K562 (cell line): ENCODE measurements at regions not wholly inside any gene's neighbourhood (a gene's known extent, or its start where the extent isn't known, plus 50 kb on each side); places are given as distances from the start of the nearest gene placed in this dataset.

ENCODE experiments used
- ATAC-seq: fragments of 200-7000 bp; cut with Tn5 transposase; 3 replicates; pipeline ENCODE4 v1.9.1; 2020; ENCODE audit warnings: moderate library complexity
- BruUV-seq: library from RNA; stranded (reverse); fragments of 400-500 nt; replicated peaks from 2 replicates; lab custom pipeline; 2021; lab: Mats Ljungman, UMichigan
- CTCF ChIA-PET: fragments of 300-600 bp; formaldehyde crosslinking; extraction: SDS; loops from one replicate; lab custom pipeline; 2021; ENCODE audit warnings: low intra/inter-chr PET ratio; lab: Yijun Ruan, JAX
- POLR2A ChIA-PET: fragments of 300-600, 350-650 bp; sonication (Branson Sonifier 250); formaldehyde crosslinking; extraction: SDS; loops from one replicate; lab custom pipeline; 2021; ENCODE audit warnings: antibody characterized with exemption, inconsistent platforms; lab: Yijun Ruan, JAX
- DNase-seq, 4 experiments: peaks; one replicate each; pipeline versions ENCODE4 v3.0.0 to v3.0.0-alpha.2; 2011 to 2018; ENCODE audit warnings: low spot score in 3 of 4, mixed read lengths in 3 of 4; ENCODE audit errors: extremely low read depth in 1 of 4
- FAIRE-seq: peaks from 2 replicates; lab custom pipeline; 2011; peaks lifted over from hg19 to GRCh38; lab: Jason Lieb, UNC
- H2AFZ ChIP-seq: 2 replicates; pipeline ENCODE4 v1.6.0; 2011; ENCODE audit warnings: low read depth, low read length, control low read depth, inconsistent platforms
- H3K27ac ChIP-seq: fragments of 200-600 bp; 3 replicates; pipeline ENCODE4 v1.8.0; 2011; ENCODE audit warnings: low read depth, mild to moderate bottlenecking, control low read depth, inconsistent platforms, low read length, moderate library complexity, mixed read lengths; ENCODE audit errors: extremely low read depth
- H3K27me3 ChIP-seq, 2 experiments: fragments of 300-600 bp in 1 of 2; 2 replicates in 1 of 2; 3 replicates in 1 of 2; pipeline versions ENCODE4 v1.6.0 to v1.8.0; 2011; ENCODE audit warnings: inconsistent platforms in 2 of 2, low read length in 2 of 2, mild to moderate bottlenecking in 1 of 2, mixed read lengths in 1 of 2, moderate library complexity in 1 of 2; ENCODE audit not compliant: control insufficient read depth in 2 of 2, insufficient read depth in 2 of 2
- H3K36me3 ChIP-seq: fragments of 300-600 bp; 3 replicates; pipeline ENCODE4 v1.8.0; 2011; ENCODE audit warnings: mild to moderate bottlenecking, low read length, inconsistent platforms; ENCODE audit not compliant: control insufficient read depth, insufficient read depth
- H3K4me1 ChIP-seq, 2 experiments: fragments of 200-600 bp in 1 of 2; replicated peaks in 1 of 2; 2 replicates in 1 of 2; 3 replicates in 1 of 2; pipeline versions ENCODE4 v1.5.1 to v1.8.0; 2011; ENCODE audit warnings: inconsistent platforms in 2 of 2, low read length in 2 of 2, mild to moderate bottlenecking in 1 of 2, mixed read lengths in 1 of 2, moderate library complexity in 1 of 2; ENCODE audit not compliant: control insufficient read depth in 2 of 2, insufficient read depth in 2 of 2
- H3K4me2 ChIP-seq: 2 replicates; pipeline ENCODE4 v1.6.1; 2011; ENCODE audit warnings: low read length, control low read depth, inconsistent platforms, mixed read lengths; ENCODE audit not compliant: insufficient read depth
- H3K4me3 ChIP-seq: fragments of 200-600 bp; sonication (generic), shearing (Covaris generic); 2 replicates; pipeline ENCODE4 v1.5.1; 2016; ENCODE audit warnings: control low read depth, inconsistent platforms
- H3K79me2 ChIP-seq: fragments of 200-600 bp; 3 replicates; pipeline ENCODE4 v1.8.0; 2011; ENCODE audit warnings: low read length, inconsistent platforms; ENCODE audit not compliant: control insufficient read depth, insufficient read depth
- H3K9ac ChIP-seq, 2 experiments: 2 replicates each; pipeline versions ENCODE4 v1.6.0 to v1.6.1; 2011; ENCODE audit warnings: low read depth in 2 of 2, low read length in 2 of 2, control low read depth in 1 of 2, inconsistent platforms in 1 of 2, mild to moderate bottlenecking in 1 of 2, mixed read lengths in 1 of 2; ENCODE audit not compliant: insufficient read depth in 1 of 2
- H3K9me1 ChIP-seq: one replicate; pipeline ENCODE4 v1.6.0; 2011; ENCODE audit warnings: inconsistent platforms, mild to moderate bottlenecking, low read length, moderate library complexity; ENCODE audit not compliant: control insufficient read depth, insufficient read depth
- H3K9me3 ChIP-seq: replicated peaks from 2 replicates; pipeline ENCODE4 v1.5.1; 2011; ENCODE audit warnings: low read depth, low read length, inconsistent platforms; ENCODE audit not compliant: control insufficient read depth, insufficient read depth
- H4K20me1 ChIP-seq: replicated peaks from 2 replicates; pipeline ENCODE4 v1.6.1; 2011; ENCODE audit warnings: low read length, inconsistent platforms, mixed read lengths; ENCODE audit not compliant: control insufficient read depth, insufficient read depth
- BACH1 ChIP-seq: fragments of 200-800 bp; sonication (Bioruptor generic); IDR thresholded peaks from 2 replicates; pipeline ENCODE4 v1.6.1; 2016; ENCODE audit warnings: missing genetic modification characterization, missing compliant biosample characterization
- ETS1 ChIP-seq: conservative IDR thresholded peaks from 2 replicates; pipeline ENCODE4 v1.6.1; 2011; ENCODE audit warnings: low read depth, mild to moderate bottlenecking, low read length; ENCODE audit not compliant: control insufficient read depth
- IRF9 ChIP-seq: fragments of 450-650 bp; IDR thresholded peaks from 2 replicates; pipeline ENCODE4 v1.6.1; 2016; ENCODE audit warnings: missing biosample characterization, missing genetic modification characterization
- KLF13 ChIP-seq: fragments of 450-650 bp; IDR thresholded peaks from 2 replicates; pipeline ENCODE4 v1.6.1; 2016; ENCODE audit warnings: missing genetic modification characterization, low read depth, mild to moderate bottlenecking, missing compliant biosample characterization, moderate library complexity, borderline replicate concordance
- LCOR ChIP-seq: sonication (generic); formaldehyde crosslinking; IDR thresholded peaks from 2 replicates; pipeline ENCODE4 v1.8.0; 2022; ENCODE audit warnings: mild to moderate bottlenecking, missing genetic modification reagents
- RUNX1 ChIP-seq: sonication (generic); IDR thresholded peaks from 2 replicates; pipeline ENCODE4 v1.6.1; 2016; ENCODE audit warnings: antibody characterized with exemption, low read depth
- SAFB ChIP-seq: fragments of 200-400 bp; formaldehyde crosslinking; IDR thresholded peaks from 2 replicates; pipeline ENCODE4 v1.6.1; 2017; ENCODE audit warnings: low read depth, low read length, borderline replicate concordance
- SMAD3 ChIP-seq: fragments of 450-650 bp; formaldehyde crosslinking; conservative IDR thresholded peaks from 2 replicates; pipeline ENCODE4 v1.4.0; 2020; ENCODE audit warnings: mild to moderate bottlenecking
- ZKSCAN8 ChIP-seq: fragments of 200-800 bp; sonication (Bioruptor generic); IDR thresholded peaks from 2 replicates; pipeline ENCODE4 v1.6.1; 2016; ENCODE audit warnings: missing genetic modification characterization, missing compliant biosample characterization
- ZNF696 ChIP-seq: fragments of 250-450 bp; sonication (Bioruptor Pico); conservative IDR thresholded peaks from 2 replicates; pipeline ENCODE4 v1.4.0; 2020; ENCODE audit warnings: mild to moderate bottlenecking, moderate library complexity
- WGBS: fragments of 100-300 bp; shearing (Covaris generic); methylation state at CpG from one replicate; pipeline ENCODE4 v1.1.6; 2016; ENCODE audit warnings: low coverage, mixed read lengths; ENCODE audit not compliant: insufficient coverage; ENCODE audit errors: missing lambda C conversion rate; 5-methylcytosine and 5-hydroxymethylcytosine counted together
- in situ Hi-C: fragments of 300-500 bp; cut with MboI; formaldehyde crosslinking; loops from 4 replicates; pipeline ENCODE4 v1.15.0; 2018; ENCODE audit warnings: inconsistent platforms, mixed read lengths
- intact Hi-C: fragments of 100-400 bp; cut with micrococcal nuclease; formaldehyde crosslinking; loops from 2 replicates; pipeline ENCODE4 v1.14.2; 2022
- TF ChIP-seq, protein P1 (sequence below): sonication (generic); formaldehyde crosslinking; IDR thresholded peaks from 2 replicates; pipeline ENCODE4 v1.8.1; 2023; ENCODE audit warnings: mild to moderate bottlenecking, missing genetic modification reagents, moderate library complexity

DNA sequence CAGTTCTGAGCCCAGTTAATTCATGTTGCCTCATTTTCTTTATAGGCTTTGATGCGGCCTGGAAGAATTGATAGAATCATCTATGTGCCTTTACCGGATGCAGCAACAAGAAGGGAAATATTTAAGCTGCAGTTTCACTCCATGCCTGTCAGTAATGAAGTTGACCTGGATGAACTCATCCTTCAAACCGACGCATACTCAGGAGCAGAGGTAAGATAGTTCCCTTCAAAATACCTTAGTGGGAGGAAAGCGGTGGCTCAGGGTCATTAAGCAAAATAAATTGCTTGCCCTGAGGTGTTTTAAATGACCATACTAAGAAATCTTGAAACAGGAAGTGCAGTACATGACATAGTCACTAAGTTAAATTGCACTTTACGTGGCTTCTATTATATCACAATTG is 140.6 kb upstream of the SPRY1 start:
- no peak overlapping the region for H3K27ac ChIP-seq
- H3K4me2 ChIP-seq = no peak overlapping the region
- no peaks in the 10 kb centered on the region for H3K27me3 ChIP-seq
- DNase-seq = no peak
- no peaks in the 10 kb centered on the region for H3K79me2 ChIP-seq
- CTCF ChIA-PET = no interaction called here
- in situ Hi-C loops = no loop called here
- intact Hi-C loops = no loop called here
- peaks cover 23% of the 10 kb centered on the region for H3K36me3 ChIP-seq
- no peak for FAIRE-seq
- no peaks in the 10 kb centered on the region for H3K9me3 ChIP-seq
- no peak overlapping the region for H3K4me3 ChIP-seq
- H3K9ac ChIP-seq = no peak overlapping the region
- no TSS peak for BruUV-seq
- POLR2A ChIA-PET = no interaction called here
- H4K20me1 ChIP-seq = no peaks in the 10 kb centered on the region
- H2AFZ ChIP-seq = no peak overlapping the region
- H3K9me1 ChIP-seq = no peaks in the 10 kb centered on the region
- ATAC-seq = no peak
- WGBS = 85% methylated on average over 6 of the region's 6 CpGs
- no peaks in the 10 kb centered on the region for H3K4me1 ChIP-seq
- TF ChIP-seq, protein P1, sequence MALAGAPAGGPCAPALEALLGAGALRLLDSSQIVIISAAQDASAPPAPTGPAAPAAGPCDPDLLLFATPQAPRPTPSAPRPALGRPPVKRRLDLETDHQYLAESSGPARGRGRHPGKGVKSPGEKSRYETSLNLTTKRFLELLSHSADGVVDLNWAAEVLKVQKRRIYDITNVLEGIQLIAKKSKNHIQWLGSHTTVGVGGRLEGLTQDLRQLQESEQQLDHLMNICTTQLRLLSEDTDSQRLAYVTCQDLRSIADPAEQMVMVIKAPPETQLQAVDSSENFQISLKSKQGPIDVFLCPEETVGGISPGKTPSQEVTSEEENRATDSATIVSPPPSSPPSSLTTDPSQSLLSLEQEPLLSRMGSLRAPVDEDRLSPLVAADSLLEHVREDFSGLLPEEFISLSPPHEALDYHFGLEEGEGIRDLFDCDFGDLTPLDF (CRISPR knock-in tag) = no peak
- no peak for TF ChIP-seq SMAD3 (CRISPR knock-in tag)
- TF ChIP-seq ZNF696 (CRISPR knock-in tag) = no peak
- TF ChIP-seq, all 486 proteins: peak for 0

- Histone ChIP-seq H3K27ac (no peak overlapping the region), H3K4me3 (no peak overlapping the region), H3K79me2 (no peaks in the 10 kb centered on the region), H3K27me3 (no peaks in the 10 kb centered on the region), H3K4me1 (no peaks in the 10 kb centered on the region), H3K4me2 (no peak overlapping the region), H3K9ac (no peak overlapping the region), H3K9me1 (no peaks in the 10 kb centered on the region), H3K9me3 (no peaks in the 10 kb centered on the region), H2AFZ (no peak overlapping the region), H4K20me1 (no peaks in the 10 kb centered on the region), H3K36me3 (peaks cover 23% of the 10 kb centered on the region)
- in situ Hi-C loops (no loop called here), intact Hi-C loops (no loop called here)
- ChIA-PET POLR2A (no interaction called here), CTCF (no interaction called here)
- WGBS = 94% methylated on average over 4 of the region's 4 CpGs
- no TSS peak for BruUV-seq
- DNase-seq (no peak), ATAC-seq (no peak), FAIRE-seq (no peak)
- no peak for TF ChIP-seq SAFB
- TF ChIP-seq KLF13 (tag) = no peak
- no peak for TF ChIP-seq RUNX1
- no peak for TF ChIP-seq IRF9
- TF ChIP-seq ETS1 = no peak
- TF ChIP-seq BACH1 (tag) = no peak
- TF ChIP-seq LCOR (CRISPR knock-in tag) = no peak
- TF ChIP-seq ZKSCAN8 (CRISPR knock-in tag) = no peak
Measured at GRCh38 chr4:123256901-123257300, 139.7 kb upstream of the SPRY1 start.
